Hepatocyte (in vitro differentiated cells): ENCODE measurements at regions not wholly inside any gene's neighbourhood (a gene's known extent, or its start where the extent isn't known, plus 50 kb on each side); places are given as distances from the start of the nearest gene placed in this dataset.

ENCODE experiments used
- DNase-seq: peaks from one replicate; pipeline ENCODE4 v3.0.0-alpha.2; 2016; ENCODE audit warnings: low spot score
- H2AFZ ChIP-seq: fragments of 200-600 bp; sonication (generic); 2 replicates; pipeline ENCODE4 v1.6.0; 2016; ENCODE audit warnings: antibody characterized with exemption, mild to moderate bottlenecking
- H3K27ac ChIP-seq: fragments of 200-600 bp; sonication (generic); 2 replicates; pipeline ENCODE4 v1.5.1; 2016; ENCODE audit warnings: mild to moderate bottlenecking
- H3K27me3 ChIP-seq: fragments of 200-600 bp; sonication (generic); 2 replicates; pipeline ENCODE4 v1.6.1; 2016
- H3K36me3 ChIP-seq: fragments of 200-600 bp; sonication (generic); replicated peaks from 2 replicates; pipeline ENCODE4 v1.5.1; 2016; ENCODE audit warnings: low read depth; ENCODE audit not compliant: insufficient read depth
- H3K4me1 ChIP-seq: fragments of 200-600 bp; sonication (generic); 2 replicates; pipeline ENCODE4 v1.5.1; 2016; ENCODE audit warnings: mild to moderate bottlenecking, moderate library complexity; ENCODE audit not compliant: insufficient read depth
- H3K4me2 ChIP-seq: fragments of 200-600 bp; sonication (generic); 2 replicates; pipeline ENCODE4 v1.6.0; 2016
- H3K4me3 ChIP-seq: fragments of 200-600 bp; sonication (generic); 2 replicates; pipeline ENCODE4 v1.5.1; 2016; ENCODE audit warnings: mild to moderate bottlenecking
- H3K79me2 ChIP-seq: fragments of 200-600 bp; sonication (generic); 2 replicates; pipeline ENCODE4 v1.6.0; 2017; ENCODE audit warnings: mild to moderate bottlenecking
- H3K9me2 ChIP-seq: fragments of 200-600 bp; sonication (generic); replicated peaks from 2 replicates; pipeline ENCODE4 v1.6.0; 2017; ENCODE audit warnings: mild to moderate bottlenecking; ENCODE audit not compliant: insufficient read depth
- H3K9me3 ChIP-seq: fragments of 200-600 bp; sonication (generic); 2 replicates; pipeline ENCODE4 v1.5.1; 2016; ENCODE audit warnings: low read depth, mild to moderate bottlenecking
- H4K20me1 ChIP-seq: fragments of 200-600 bp; sonication (generic); 2 replicates; pipeline ENCODE4 v1.6.0; 2016; ENCODE audit warnings: mild to moderate bottlenecking; ENCODE audit not compliant: insufficient read depth, poor library complexity, severe bottlenecking
- CTCF ChIP-seq: fragments of 200-600 bp; sonication (generic); IDR thresholded peaks from 2 replicates; pipeline ENCODE4 v1.5.1; 2016; ENCODE audit warnings: antibody characterized with exemption, mild to moderate bottlenecking; ENCODE audit not compliant: poor library complexity
- EZH2 ChIP-seq: fragments of 200-600 bp; sonication (generic); IDR thresholded peaks from 2 replicates; pipeline ENCODE4 v1.6.1; 2016; ENCODE audit warnings: antibody characterized with exemption, mild to moderate bottlenecking, borderline replicate concordance
- EZH2phosphoT487 ChIP-seq: fragments of 200-600 bp; sonication (generic); IDR thresholded peaks from one replicate; pipeline ENCODE4 v1.6.1; 2018; ENCODE audit warnings: antibody characterized with exemption, mild to moderate bottlenecking, low read depth, moderate library complexity; ENCODE audit not compliant: unreplicated experiment, severe bottlenecking
- WGBS: methylation state at CpG from one replicate; pipeline ENCODE4 v1.1.6; 2016; ENCODE audit warnings: low lambda C conversion rate; ENCODE audit errors: missing lambda C conversion rate; 5-methylcytosine and 5-hydroxymethylcytosine counted together

GRCh38 chr4:20528508-20528907 lies 171.8 kb upstream of the PACRGL start:
- no peaks in the 10 kb centered on the region for H3K9me2 ChIP-seq
- H3K79me2 ChIP-seq = no peaks in the 10 kb centered on the region
- H3K36me3 ChIP-seq = no peaks in the 10 kb centered on the region
- no peak overlapping the region for H3K27ac ChIP-seq
- H3K27me3 ChIP-seq = no peaks in the 10 kb centered on the region
- H4K20me1 ChIP-seq = no peaks in the 10 kb centered on the region
- H3K4me1 ChIP-seq = no peaks in the 10 kb centered on the region
- 88% methylated on average over 1 of the region's 1 CpG for WGBS
- no peak for TF ChIP-seq EZH2
- no peak for TF ChIP-seq CTCF
- TF ChIP-seq EZH2phosphoT487 = no peak
- no peak overlapping the region for H3K4me3 ChIP-seq
- H3K4me2 ChIP-seq = no peak overlapping the region
- no peak for DNase-seq
- H2AFZ ChIP-seq = no peak overlapping the region
- H3K9me3 ChIP-seq = no peaks in the 10 kb centered on the region

DNA sequence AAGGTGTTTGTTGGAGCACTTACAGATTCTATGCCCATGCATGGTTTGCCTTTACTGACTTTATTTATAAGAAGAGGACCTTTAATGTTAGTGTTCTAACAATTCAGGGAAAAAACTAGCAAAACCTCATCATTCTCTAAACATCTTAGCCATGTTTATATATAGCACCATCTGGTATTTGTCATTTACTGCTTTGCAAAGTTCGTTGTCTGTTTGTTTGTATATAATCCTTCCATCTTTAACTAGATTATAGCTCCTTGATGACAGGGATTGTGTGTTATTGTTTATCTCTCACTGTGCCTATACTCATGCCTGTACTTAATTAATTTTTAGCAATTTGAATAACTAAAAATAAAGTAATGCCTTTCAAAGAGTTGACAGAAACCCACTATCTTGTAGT lies 170.6 kb upstream of the PACRGL start:
- no peak overlapping the region for H3K4me2 ChIP-seq
- no peaks in the 10 kb centered on the region for H3K9me3 ChIP-seq
- H3K27me3 ChIP-seq = no peaks in the 10 kb centered on the region
- no peak overlapping the region for H3K27ac ChIP-seq
- no peak for TF ChIP-seq EZH2
- no peak for TF ChIP-seq CTCF
- no peak for TF ChIP-seq EZH2phosphoT487
- no peaks in the 10 kb centered on the region for H4K20me1 ChIP-seq
- H3K79me2 ChIP-seq = no peaks in the 10 kb centered on the region
- H2AFZ ChIP-seq = no peak overlapping the region
- H3K4me3 ChIP-seq = no peak overlapping the region
- no peaks in the 10 kb centered on the region for H3K9me2 ChIP-seq
- H3K4me1 ChIP-seq = no peaks in the 10 kb centered on the region
- no peaks in the 10 kb centered on the region for H3K36me3 ChIP-seq
- 39% methylated on average over 1 of the region's 1 CpG for WGBS
- DNase-seq = no peak

DNA sequence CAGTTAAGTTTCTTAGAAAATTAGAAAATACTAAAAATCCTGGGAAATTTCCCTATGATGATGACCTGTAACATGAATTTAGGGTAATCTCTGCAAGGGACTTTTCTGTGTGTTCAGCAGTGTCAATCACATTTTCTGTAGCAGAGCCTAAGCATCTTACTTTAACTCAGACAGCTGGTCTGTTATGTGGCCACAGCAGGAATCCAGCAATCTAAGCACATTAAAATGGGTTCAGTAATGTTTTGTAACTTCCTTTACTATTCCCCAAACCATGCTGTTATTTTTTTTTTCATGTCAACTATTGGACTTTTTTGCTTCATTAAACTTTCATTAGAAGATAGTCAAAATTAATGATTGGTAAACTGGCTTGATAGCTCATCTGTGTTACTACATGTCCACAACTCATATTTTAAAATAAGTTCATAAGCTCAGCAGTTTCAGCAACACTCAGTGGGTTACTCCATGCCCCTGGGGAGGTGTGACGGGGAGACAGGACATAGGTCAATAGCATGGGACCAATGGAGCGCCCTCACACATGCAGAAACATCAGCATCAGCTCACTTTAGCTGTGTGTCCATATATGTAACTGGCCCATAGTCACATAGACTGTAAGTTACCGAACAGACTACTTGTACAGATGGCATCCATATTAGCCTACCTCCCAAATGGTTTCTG lies 168.0 kb upstream of the PACRGL start:
- 99% methylated on average over 3 of the region's 3 CpGs for WGBS
- Histone ChIP-seq H3K4me1 (no peaks in the 10 kb centered on the region), H3K27me3 (no peaks in the 10 kb centered on the region), H3K79me2 (no peaks in the 10 kb centered on the region), H2AFZ (no peak overlapping the region), H3K36me3 (no peaks in the 10 kb centered on the region), H3K9me2 (no peaks in the 10 kb centered on the region), H3K4me3 (no peak overlapping the region), H3K27ac (no peak overlapping the region), H4K20me1 (no peaks in the 10 kb centered on the region), H3K9me3 (no peaks in the 10 kb centered on the region), H3K4me2 (no peak overlapping the region)
- TF ChIP-seq EZH2phosphoT487 = no peak
- no peak for TF ChIP-seq EZH2
- TF ChIP-seq CTCF = no peak
- DNase-seq = no peak
